Ecto neural progenitor cell (in vitro differentiated cells): ENCODE measurements at regions not wholly inside any gene's neighbourhood (a gene's known extent, or its start where the extent isn't known, plus 50 kb on each side); places are given as distances from the start of the nearest gene placed in this dataset.
"Not testable (repeated sequence)": the region's sequence is repeated elsewhere in the genome, so short reads cannot be mapped to it uniquely, and the experiment has no call there.

Source experiments
- DNase-seq: peaks from one replicate; pipeline ENCODE4 v3.0.0-alpha.2; 2018; ENCODE audit warnings: low spot score

- no peak for DNase-seq
These were observed 93.7 kb upstream of the LHX5 start for GRCh38 chr12:113565368-113565767.

GRCh38 chr12:113561068-113561780, 89.6 kb upstream of the LHX5 start:
- no peak for DNase-seq

DNA sequence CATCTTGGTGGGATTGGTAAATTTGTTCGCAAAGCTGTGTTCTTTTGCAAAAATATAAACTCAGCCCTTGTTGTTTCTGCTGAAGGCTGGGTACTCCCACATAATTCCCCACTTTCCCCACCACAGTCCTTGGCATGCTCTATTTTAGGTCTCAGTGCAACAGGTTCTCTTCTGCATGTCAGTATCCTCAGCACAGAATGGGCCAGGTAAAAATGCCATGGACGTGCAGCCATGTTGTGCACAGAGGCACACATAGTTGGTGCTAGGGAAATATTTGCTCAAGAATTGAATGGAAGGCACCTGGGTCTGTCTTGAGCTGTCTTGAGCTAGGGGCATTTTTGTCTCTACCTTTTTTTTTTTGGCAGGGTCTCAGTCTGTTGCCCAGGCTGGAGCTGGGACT, 87.8 kb upstream of the LHX5 start:
- no peak for DNase-seq

DNA sequence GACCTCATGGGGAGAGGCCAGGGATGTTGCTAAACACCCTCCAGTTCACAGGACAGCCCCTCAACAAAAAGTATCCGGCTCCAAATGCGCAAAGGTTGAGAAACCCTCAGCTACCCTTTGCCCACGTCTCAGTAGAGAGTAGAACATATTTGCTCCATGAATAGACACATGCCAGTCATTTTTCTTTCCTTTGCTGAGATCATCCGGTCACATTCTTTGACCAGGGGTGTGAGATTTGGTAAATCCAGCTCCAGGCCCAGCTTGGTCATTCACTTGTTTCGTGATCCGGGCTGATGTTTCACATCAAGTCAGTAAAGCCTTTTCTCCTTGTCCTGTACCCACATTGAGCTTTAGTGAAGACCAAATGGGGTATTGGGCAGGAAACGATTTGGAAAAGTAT, 83.6 kb upstream of the LHX5 start:
- DNase-seq, result no peak

- DNase-seq, result no peak
These were observed 81.1 kb upstream of the LHX5 start for GRCh38 chr12:113552760-113553159.

DNA sequence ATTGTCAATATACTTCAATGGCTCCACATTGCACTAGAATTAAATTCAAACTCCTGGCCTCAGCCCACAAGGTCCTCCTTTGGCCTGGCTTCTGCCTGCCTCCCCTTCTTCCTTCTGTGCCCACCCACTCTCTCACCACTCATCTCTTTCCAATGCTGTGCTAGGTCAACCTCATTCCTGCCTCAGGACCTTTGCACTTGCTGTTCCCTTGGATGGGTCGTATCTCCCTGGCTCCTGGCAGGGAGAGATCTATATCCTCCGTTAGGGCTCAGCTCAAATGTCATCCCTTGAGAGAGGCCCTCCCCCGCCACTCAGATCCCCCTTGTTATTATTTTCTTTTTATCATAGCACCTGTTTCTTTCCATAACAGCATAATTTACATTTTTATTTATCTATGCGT, 79.9 kb upstream of the LHX5 start:
- DNase-seq, result no peak

DNA sequence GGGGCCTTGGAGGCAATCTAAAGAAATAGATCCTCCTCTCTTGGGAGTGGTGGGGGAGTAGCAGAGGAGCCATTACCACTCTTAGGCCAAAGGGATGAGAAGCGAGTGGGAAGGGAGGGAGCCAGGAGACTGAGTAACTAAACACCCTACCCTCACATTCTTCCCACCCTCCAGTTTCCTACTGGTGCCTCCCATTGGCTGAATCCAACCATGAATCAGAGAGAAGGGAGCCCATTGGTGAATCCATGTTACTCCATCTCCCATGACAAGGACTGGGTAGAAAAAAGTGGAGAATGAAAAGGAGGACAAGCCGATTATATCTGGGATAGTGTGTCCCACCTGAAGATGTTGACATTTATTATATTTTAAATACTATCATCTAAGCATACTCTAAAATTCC, 76.8 kb upstream of the LHX5 start:
- no peak for DNase-seq

DNA sequence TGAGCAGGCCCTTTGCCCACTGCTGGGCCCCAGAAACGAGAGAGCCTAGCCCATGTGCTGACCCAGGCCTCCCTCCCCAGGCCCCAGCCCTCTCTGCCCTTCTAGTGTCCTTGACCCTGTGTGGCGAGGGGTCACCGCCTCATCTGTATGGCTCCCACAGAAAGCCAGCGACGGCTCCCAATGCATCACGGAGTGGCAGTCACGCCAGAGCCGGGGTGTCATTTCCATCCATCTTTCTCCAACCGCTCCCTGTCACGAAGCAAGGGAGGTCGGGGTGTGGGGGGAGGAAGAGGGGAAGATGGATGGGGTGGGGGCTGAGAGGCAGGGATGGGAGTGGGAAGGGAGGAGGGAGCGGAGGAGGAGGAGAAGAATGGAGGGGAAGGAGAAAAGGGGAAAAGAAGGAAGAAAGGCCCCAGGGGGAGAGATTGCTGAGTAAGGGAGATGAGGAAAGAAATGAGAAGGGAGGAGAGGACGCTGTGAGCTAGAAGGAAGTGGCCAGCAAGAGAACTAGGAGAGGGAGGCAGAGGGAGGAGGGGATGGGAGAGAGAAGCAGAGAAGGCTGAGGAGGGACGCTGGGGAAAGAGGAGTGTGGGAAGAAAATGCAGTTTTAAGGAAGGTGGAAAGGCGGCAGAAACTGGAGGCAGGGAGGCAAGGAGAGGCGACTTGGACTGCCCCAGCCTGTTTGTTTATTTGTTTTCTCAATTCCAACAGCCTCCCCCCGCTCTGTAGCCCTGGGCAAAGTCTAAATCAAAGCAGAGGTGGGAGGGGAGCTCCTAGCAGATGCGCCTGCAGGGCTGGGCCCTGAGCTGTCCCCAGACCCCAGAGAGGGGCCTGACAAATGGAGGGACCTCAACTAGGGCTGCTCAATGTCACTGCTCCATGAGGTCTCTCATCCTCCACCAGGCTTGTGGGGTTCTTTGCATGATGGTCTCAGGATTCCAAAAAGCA, 75.5 kb upstream of the LHX5 start:
- DNase-seq, result no peak

- DNase-seq, result no peak
These were observed 66.0 kb upstream of the LHX5 start for GRCh38 chr12:113537751-113538087.

GRCh38 chr12:113537046-113537750, 65.5 kb upstream of the LHX5 start:
- DNase-seq, result no peak

- DNase-seq, result no peak
These were observed 63.4 kb upstream of the LHX5 start for GRCh38 chr12:113535100-113535499.

DNA sequence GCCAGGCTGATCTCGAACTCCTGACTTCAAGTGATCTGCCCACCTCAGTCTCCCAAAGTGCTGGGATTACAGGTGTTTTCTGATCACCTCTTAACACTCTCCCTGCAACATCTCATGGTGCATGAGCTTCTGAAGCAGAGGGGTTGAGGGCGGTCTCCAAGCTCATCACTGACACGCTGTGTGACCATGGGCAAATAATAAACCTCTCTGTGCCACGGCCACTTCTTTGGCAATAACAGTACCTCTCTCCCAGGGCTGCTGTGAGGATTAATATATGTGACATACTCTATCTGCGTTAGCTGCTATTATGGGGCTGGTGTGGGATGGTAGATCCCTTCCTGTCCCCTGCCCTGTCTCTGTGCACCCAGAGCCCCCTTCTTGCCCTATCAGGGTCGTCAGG, 62.9 kb upstream of the LHX5 start:
- no peak for DNase-seq

DNA sequence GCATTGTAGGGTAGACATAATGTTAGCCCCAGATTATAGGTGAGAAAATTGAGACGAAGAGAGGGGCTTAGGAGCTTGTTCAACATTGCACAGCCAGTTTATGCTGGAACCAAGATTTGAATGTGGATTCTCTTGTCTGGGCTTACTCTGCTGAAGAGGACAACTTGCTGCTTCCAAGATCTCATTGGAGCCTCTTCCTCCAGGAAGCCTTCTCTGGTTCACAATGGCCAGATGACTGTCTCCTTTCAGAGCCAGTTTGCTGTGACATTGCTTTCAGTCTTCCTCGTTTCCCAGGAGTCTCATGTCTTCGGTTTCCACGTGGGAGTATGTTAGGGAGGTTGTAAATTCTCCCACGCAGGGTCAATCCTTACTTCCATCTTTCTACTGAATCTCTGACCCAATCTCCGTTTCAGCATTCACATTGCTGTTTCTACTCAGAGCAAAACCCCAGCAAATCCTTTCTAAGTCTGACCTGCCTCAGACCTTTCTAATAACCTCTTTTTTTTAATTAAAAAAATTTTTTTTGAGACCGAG, 62.2 kb upstream of the LHX5 start:
- no peak for DNase-seq

DNA sequence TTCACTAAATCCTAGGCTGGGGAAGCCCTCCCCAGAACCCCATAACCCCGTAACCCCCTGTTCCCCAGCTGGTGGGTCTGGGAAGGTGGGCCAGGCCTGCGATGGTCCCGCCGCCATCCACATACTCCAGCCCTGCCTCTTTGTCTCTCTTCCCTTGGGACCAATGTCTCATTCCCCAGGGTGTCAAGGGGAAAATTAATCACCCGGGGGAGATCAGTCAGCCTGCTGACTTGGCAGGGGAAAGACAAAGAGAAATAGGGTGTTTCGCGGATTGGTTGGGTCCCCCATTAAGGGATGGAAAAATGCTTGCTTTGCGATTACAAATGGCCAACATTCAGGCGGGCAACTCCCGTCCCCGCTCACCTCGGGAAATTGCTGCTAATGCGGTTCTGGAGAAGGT, 60.6 kb upstream of the LHX5 start:
- DNase-seq, result no peak

DNA sequence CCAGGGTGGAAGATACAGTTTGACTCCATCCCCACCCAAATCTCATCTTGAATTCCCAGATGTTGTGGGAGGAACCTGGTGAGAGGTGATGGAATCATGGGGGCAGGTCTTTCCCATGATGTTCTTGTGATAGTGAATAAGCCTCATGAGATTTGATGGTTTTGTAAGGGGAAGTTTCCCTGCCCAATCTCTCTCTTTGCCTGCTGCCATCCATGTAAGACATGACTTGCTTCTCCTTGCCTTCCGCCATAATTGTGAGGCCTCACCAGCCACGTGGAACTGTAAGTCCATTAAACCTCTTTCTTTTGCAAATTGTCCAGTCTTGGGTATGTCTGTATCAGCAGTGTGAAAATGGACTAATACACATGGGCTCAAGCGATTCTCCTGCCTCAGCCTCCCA, 59.4 kb upstream of the LHX5 start:
- not testable (repeated sequence) for DNase-seq

GRCh38 chr12:113528606-113529293, 57.1 kb upstream of the LHX5 start:
- DNase-seq, result no peak

- DNase-seq, result no peak
These were observed 53.4 kb upstream of the LHX5 start for GRCh38 chr12:113525066-113525465.

DNA sequence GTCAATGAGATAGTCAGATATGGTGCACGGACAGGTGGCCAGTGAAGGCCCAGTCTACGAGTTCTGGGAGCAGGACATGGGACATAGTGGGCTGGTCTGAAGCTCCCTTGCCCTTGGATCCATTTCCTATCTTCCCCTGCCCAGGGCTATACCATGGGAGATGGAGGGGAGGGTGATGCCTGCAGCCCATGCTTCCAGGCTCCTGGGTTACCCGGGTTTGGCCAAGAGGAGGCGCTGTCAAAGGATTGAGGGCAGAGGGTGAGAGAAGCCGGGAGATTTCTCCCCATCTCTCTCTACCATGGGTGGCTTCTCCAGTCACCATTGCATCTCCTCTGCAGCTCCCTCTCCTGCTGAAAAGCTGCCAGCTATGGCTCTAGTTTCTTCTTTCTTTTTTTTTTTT, 52.8 kb upstream of the LHX5 start:
- no peak for DNase-seq

DNA sequence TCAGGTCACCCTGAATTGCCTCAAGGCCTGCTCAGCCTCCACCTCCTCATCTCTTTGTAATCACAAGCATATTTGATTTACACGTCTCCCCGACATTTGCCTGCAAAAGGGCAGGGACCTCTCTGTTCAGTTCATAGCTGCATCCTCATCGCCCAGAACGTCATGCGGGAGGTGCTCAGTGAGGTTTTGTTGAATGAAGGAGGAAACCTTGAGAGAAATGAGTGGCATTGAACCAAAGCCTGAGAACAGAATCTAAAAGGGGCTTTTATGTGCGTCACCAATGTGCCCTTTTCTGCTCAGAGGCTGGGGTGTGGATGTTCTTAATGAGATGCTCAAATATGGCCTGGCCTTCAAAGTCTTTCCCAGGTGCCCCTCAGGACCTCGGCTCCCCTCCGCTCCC, 50.0 kb upstream of the LHX5 start:
- DNase-seq, result no peak
